K562 (cell line): ENCODE measurements at regions not wholly inside any gene's neighbourhood (a gene's known extent, or its start where the extent isn't known, plus 50 kb on each side); places are given as distances from the start of the nearest gene placed in this dataset.
A peak's percentile ranks its signal among the peaks of the same experiment; 100 is the strongest.

ENCODE experiments used
- ADNP ChIP-seq: fragments of 200-800 bp; sonication (Bioruptor generic); IDR thresholded peaks from 2 replicates; pipeline ENCODE4 v1.6.1; 2016; ENCODE audit warnings: missing genetic modification characterization, missing compliant biosample characterization
- C11orf30 ChIP-seq: fragments of 450-650 bp; IDR thresholded peaks from 2 replicates; pipeline ENCODE4 v1.6.1; 2016; ENCODE audit warnings: low read depth, mild to moderate bottlenecking
- CBX3 ChIP-seq, 2 experiments: IDR thresholded peaks; 1 replicate in 1 of 2; 2 replicates in 1 of 2; pipeline ENCODE4 v1.6.1; 2012; ENCODE audit warnings: inconsistent platforms in 2 of 2, low read length in 2 of 2, borderline replicate concordance in 1 of 2, control low read depth in 1 of 2
- ELF1 ChIP-seq: fragments of 200-800 bp; sonication (Bioruptor generic); IDR thresholded peaks from 2 replicates; pipeline ENCODE4 v1.6.1; 2016; ENCODE audit warnings: missing genetic modification characterization, missing compliant biosample characterization
- EP300 ChIP-seq: IDR thresholded peaks from 2 replicates; pipeline ENCODE4 v1.6.1; 2012; ENCODE audit warnings: low read length, improper control_type of control experiment
- HNRNPL ChIP-seq: fragments of 200-400 bp; formaldehyde crosslinking; IDR thresholded peaks from 2 replicates; pipeline ENCODE4 v1.6.1; 2017; ENCODE audit warnings: low read depth, mild to moderate bottlenecking, low read length
- MCM5 ChIP-seq: fragments of 450-650 bp; IDR thresholded peaks from 2 replicates; pipeline ENCODE4 v1.6.1; 2016; ENCODE audit warnings: low read depth
- RAD21 ChIP-seq, 2 experiments: fragments of 250-450 bp in 1 of 2; fragments of 450-650 bp in 1 of 2; sonication (Bioruptor Pico) in 1 of 2; formaldehyde crosslinking in 1 of 2; IDR thresholded peaks in 1 of 2; conservative IDR thresholded peaks in 1 of 2; 2 replicates each; pipeline versions ENCODE4 v1.4.0 to v1.8.0; 2020 to 2022; ENCODE audit warnings: mild to moderate bottlenecking in 2 of 2, moderate library complexity in 1 of 2
- SAFB ChIP-seq: fragments of 200-400 bp; formaldehyde crosslinking; IDR thresholded peaks from 2 replicates; pipeline ENCODE4 v1.6.1; 2017; ENCODE audit warnings: low read depth, low read length, borderline replicate concordance
- SMC3 ChIP-seq: conservative IDR thresholded peaks from 2 replicates; pipeline ENCODE4 v1.6.1; 2011; ENCODE audit warnings: low read depth, low read length, improper control_type of control experiment; ENCODE audit not compliant: insufficient read depth
- SP2 ChIP-seq: IDR thresholded peaks from 2 replicates; pipeline ENCODE4 v1.6.1; 2011; ENCODE audit warnings: mild to moderate bottlenecking, low read depth, low read length, moderate library complexity; ENCODE audit not compliant: poor library complexity, severe bottlenecking; ENCODE audit errors: extremely low read depth
- ZNF263 ChIP-seq: sonication (generic); formaldehyde crosslinking; IDR thresholded peaks from 2 replicates; pipeline ENCODE4 v1.8.0; 2022; ENCODE audit warnings: mild to moderate bottlenecking, missing genetic modification reagents, borderline replicate concordance
- ZNF57 ChIP-seq: fragments of 450-650 bp; formaldehyde crosslinking; IDR thresholded peaks from 2 replicates; pipeline ENCODE4 v1.4.0; 2020; ENCODE audit warnings: mild to moderate bottlenecking, moderate library complexity
- ZNF696 ChIP-seq: fragments of 250-450 bp; sonication (Bioruptor Pico); conservative IDR thresholded peaks from 2 replicates; pipeline ENCODE4 v1.4.0; 2020; ENCODE audit warnings: mild to moderate bottlenecking, moderate library complexity
- ZNF785 ChIP-seq: fragments of 250-450 bp; sonication (Bioruptor Pico); IDR thresholded peaks from 2 replicates; pipeline ENCODE4 v1.4.0; 2020; ENCODE audit warnings: mild to moderate bottlenecking
- ZNF79 ChIP-seq: fragments of 250-450 bp; sonication (Bioruptor Pico); IDR thresholded peaks from 2 replicates; pipeline ENCODE4 v1.4.0; 2020; ENCODE audit warnings: low read depth, mild to moderate bottlenecking, moderate library complexity
- ZSCAN32 ChIP-seq: fragments of 450-650 bp; formaldehyde crosslinking; IDR thresholded peaks from 2 replicates; pipeline ENCODE4 v1.4.0; 2020; ENCODE audit warnings: mild to moderate bottlenecking, moderate library complexity
- TF ChIP-seq, protein P1 (sequence below), 2 experiments: fragments of 200-800 bp in 1 of 2; sonication (Bioruptor generic) in 1 of 2; sonication (generic) in 1 of 2; formaldehyde crosslinking in 1 of 2; IDR thresholded peaks in 1 of 2; conservative IDR thresholded peaks in 1 of 2; 2 replicates each; pipeline versions ENCODE4 v1.5.0 to v1.6.1; 2016 to 2020; ENCODE audit warnings: missing compliant biosample characterization in 1 of 2, missing genetic modification characterization in 1 of 2, missing genetic modification reagents in 1 of 2
- TF ChIP-seq, protein P2 (sequence below): IDR thresholded peaks from 3 replicates; pipeline ENCODE4 v1.6.1; 2011; ENCODE audit warnings: borderline replicate concordance, mild to moderate bottlenecking; ENCODE audit not compliant: insufficient read length, insufficient read depth
- TF ChIP-seq, protein P3 (sequence below), 3 experiments: IDR thresholded peaks in 2 of 3; conservative IDR thresholded peaks in 1 of 3; 2 replicates each; pipeline ENCODE4 v1.5.1; 2011 to 2012; ENCODE audit warnings: low read length in 3 of 3, mild to moderate bottlenecking in 3 of 3, control low read depth in 2 of 3, improper control_type of control experiment in 1 of 3, inconsistent platforms in 1 of 3, low read depth in 1 of 3, mixed read lengths in 1 of 3, moderate library complexity in 1 of 3; ENCODE audit not compliant: insufficient read depth in 2 of 3
- TF ChIP-seq, protein P4 (sequence below): fragments of 450-650 bp; IDR thresholded peaks from 2 replicates; pipeline ENCODE4 v1.6.1; 2018; ENCODE audit warnings: mild to moderate bottlenecking, low read depth; ENCODE audit not compliant: partially characterized antibody

DNA sequence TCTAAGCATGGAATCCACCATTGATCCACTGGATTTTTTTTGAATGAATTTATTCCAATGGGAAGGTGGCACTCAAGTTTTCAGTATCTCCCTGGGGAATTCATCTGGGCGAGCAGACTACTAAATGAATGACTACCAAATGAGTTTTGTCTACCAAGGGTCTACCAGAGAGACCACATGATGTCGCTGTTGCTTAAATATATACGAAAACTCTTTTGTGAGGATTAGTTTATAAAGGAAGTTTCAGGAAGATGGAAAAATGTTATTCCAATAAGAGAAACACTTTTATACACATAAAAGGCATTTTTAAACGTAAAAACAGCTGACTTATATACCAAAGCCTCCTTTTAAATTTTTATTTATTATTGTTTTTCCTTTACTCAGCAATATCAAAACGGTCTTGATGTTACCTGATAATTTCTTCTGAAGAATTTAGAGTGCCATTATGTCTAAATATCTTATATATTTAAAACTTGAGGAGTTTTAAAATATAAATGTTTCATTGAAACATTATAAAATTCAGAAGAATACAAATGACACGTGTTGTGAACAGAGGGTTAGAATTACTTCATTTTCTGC is 139.7 kb downstream of the HRH4 start (continued):
- TF ChIP-seq, protein P1, sequence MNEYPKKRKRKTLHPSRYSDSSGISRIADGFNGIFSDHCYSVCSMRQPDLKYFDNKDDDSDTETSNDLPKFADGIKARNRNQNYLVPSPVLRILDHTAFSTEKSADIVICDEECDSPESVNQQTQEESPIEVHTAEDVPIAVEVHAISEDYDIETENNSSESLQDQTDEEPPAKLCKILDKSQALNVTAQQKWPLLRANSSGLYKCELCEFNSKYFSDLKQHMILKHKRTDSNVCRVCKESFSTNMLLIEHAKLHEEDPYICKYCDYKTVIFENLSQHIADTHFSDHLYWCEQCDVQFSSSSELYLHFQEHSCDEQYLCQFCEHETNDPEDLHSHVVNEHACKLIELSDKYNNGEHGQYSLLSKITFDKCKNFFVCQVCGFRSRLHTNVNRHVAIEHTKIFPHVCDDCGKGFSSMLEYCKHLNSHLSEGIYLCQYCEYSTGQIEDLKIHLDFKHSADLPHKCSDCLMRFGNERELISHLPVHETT (CRISPR knock-in tag; conservative IDR thresholded peaks at IDR 0.05 in 1 of 2, IDR thresholded peaks at IDR 0.05 in 1 of 2), result no peak
- TF ChIP-seq, protein P2, sequence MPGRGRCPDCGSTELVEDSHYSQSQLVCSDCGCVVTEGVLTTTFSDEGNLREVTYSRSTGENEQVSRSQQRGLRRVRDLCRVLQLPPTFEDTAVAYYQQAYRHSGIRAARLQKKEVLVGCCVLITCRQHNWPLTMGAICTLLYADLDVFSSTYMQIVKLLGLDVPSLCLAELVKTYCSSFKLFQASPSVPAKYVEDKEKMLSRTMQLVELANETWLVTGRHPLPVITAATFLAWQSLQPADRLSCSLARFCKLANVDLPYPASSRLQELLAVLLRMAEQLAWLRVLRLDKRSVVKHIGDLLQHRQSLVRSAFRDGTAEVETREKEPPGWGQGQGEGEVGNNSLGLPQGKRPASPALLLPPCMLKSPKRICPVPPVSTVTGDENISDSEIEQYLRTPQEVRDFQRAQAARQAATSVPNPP, result no peak
- TF ChIP-seq SAFB (no peak), MCM5 (no peak), ADNP (tag) (no peak), CBX3 (IDR thresholded peaks at IDR 0.05; ENCODE audit: borderline replicate concordance in 1 of 2, low read length in 2 of 2) (no peak), ZNF79 (CRISPR knock-in tag) (no peak), EP300 (no peak), ZSCAN32 (CRISPR knock-in tag) (no peak), ZNF57 (CRISPR knock-in tag) (no peak), ELF1 (tag) (no peak), C11orf30 (peak; percentile 52; the same call in 1 of the 2 replicates), ZNF696 (CRISPR knock-in tag) (no peak), SMC3 (0 out of 2 replicates have a peak, but pooled peaks have one; percentile 18), HNRNPL (no peak), RAD21 (CRISPR knock-in tag; conservative IDR thresholded peaks at IDR 0.05 in 1 of 2, IDR thresholded peaks at IDR 0.05 in 1 of 2) (peak; percentile 55 to 68), SP2 (no peak), ZNF263 (CRISPR knock-in tag) (no peak), ZNF785 (CRISPR knock-in tag) (no peak)
- TF ChIP-seq, protein P3, sequence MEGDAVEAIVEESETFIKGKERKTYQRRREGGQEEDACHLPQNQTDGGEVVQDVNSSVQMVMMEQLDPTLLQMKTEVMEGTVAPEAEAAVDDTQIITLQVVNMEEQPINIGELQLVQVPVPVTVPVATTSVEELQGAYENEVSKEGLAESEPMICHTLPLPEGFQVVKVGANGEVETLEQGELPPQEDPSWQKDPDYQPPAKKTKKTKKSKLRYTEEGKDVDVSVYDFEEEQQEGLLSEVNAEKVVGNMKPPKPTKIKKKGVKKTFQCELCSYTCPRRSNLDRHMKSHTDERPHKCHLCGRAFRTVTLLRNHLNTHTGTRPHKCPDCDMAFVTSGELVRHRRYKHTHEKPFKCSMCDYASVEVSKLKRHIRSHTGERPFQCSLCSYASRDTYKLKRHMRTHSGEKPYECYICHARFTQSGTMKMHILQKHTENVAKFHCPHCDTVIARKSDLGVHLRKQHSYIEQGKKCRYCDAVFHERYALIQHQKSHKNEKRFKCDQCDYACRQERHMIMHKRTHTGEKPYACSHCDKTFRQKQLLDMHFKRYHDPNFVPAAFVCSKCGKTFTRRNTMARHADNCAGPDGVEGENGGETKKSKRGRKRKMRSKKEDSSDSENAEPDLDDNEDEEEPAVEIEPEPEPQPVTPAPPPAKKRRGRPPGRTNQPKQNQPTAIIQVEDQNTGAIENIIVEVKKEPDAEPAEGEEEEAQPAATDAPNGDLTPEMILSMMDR (IDR thresholded peaks at IDR 0.05 in 2 of 3, conservative IDR thresholded peaks at IDR 0.05 in 1 of 3; ENCODE audit: insufficient read depth in 2 of 3, low read depth in 1 of 3, low read length in 3 of 3), result peak in 2 of 3 experiments; percentile 46 to 52; a peak in 3 of 6 replicates
- TF ChIP-seq, protein P4, sequence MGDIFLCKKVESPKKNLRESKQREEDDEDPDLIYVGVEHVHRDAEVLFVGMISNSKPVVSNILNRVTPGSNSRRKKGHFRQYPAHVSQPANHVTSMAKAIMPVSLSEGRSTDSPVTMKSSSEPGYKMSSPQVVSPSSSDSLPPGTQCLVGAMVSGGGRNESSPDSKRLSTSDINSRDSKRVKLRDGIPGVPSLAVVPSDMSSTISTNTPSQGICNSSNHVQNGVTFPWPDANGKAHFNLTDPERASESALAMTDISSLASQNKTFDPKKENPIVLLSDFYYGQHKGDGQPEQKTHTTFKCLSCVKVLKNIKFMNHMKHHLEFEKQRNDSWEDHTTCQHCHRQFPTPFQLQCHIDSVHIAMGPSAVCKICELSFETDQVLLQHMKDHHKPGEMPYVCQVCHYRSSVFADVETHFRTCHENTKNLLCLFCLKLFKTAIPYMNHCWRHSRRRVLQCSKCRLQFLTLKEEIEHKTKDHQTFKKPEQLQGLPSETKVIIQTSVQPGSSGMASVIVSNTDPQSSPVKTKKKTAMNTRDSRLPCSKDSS, result no peak
